D721Med (cell line): ENCODE measurements at regions not wholly inside any gene's neighbourhood (a gene's known extent, or its start where the extent isn't known, plus 50 kb on each side); places are given as distances from the start of the nearest gene placed in this dataset.

ENCODE experiments used
- DNase-seq: peaks from one replicate; pipeline ENCODE4 v3.0.0; 2011; ENCODE audit warnings: low spot score; ENCODE audit not compliant: insufficient read length
- FAIRE-seq: peaks from 2 replicates; lab custom pipeline; 2011; peaks lifted over from hg19 to GRCh38; lab: Jason Lieb, UNC
- TF ChIP-seq, protein P1 (sequence below): IDR thresholded peaks from 2 replicates; pipeline ENCODE4 v1.5.1; 2012; ENCODE audit warnings: mild to moderate bottlenecking, control low read depth; ENCODE audit not compliant: insufficient read depth; ENCODE audit errors: missing control alignments

DNA sequence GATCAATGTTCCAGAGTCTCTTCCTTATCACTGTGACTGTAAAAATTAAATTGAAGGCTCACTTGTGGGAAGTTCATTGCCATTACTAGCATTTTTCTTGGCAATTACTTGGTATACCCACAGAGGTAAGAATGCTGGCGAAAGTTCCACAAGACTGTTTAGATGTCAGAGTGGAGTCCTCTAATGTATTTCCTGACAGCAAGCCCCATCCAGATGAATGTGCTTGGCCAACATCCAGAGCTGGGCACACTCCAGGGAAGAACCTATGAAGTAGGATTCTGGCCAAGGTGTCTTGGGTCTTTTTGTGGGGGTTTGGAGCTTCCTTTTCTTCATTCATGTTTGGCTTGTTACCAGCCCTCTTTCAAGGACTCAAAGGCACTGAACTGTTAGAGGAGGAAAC, 473.6 kb downstream of the DMAC1 start:
- no peak for DNase-seq
- TF ChIP-seq, protein P1, sequence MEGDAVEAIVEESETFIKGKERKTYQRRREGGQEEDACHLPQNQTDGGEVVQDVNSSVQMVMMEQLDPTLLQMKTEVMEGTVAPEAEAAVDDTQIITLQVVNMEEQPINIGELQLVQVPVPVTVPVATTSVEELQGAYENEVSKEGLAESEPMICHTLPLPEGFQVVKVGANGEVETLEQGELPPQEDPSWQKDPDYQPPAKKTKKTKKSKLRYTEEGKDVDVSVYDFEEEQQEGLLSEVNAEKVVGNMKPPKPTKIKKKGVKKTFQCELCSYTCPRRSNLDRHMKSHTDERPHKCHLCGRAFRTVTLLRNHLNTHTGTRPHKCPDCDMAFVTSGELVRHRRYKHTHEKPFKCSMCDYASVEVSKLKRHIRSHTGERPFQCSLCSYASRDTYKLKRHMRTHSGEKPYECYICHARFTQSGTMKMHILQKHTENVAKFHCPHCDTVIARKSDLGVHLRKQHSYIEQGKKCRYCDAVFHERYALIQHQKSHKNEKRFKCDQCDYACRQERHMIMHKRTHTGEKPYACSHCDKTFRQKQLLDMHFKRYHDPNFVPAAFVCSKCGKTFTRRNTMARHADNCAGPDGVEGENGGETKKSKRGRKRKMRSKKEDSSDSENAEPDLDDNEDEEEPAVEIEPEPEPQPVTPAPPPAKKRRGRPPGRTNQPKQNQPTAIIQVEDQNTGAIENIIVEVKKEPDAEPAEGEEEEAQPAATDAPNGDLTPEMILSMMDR: no peak
- FAIRE-seq: no peak

DNA sequence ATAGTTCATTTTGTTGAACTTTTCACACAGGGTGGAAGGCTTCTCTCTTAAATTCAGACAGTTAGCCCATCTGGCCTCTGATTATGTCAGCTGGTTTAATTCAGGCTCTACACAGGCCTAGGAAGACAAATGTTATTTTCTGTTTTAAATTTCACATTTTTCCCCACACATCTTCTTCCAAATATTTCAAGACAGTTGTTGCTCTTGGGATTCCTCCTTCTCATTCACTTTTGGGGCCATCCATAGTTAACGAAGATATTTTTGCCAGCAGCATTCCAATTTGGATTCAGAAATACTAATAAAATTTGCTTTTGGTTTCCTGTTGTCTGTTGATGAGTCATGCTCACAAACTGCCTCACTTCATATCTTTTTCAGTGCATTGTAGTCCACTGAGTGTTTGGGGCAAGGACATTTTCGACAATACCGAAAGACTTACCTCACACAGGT, 475.4 kb downstream of the DMAC1 start:
- TF ChIP-seq, protein P1: no peak
- no peak for DNase-seq
- no peak for FAIRE-seq

DNA sequence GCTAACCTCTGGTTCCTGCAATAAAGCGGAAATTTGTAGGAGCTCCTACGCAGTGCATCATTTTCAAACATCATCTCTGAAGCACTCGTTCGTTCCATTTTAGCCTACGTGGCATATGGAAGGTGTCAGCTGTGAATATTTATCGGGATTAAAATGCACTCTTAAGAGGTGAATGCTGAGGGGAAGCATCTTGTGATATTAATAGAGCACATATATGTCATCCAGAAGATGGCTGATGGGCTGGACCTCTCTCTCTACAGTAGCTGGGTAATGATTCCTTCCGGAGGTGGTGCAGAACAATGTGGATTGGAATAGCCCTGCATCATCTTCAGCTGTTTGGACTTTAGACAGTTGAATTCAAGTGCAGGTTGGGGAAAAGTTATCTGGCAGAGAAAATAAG, 478.7 kb downstream of the DMAC1 start:
- FAIRE-seq: no peak

DNA sequence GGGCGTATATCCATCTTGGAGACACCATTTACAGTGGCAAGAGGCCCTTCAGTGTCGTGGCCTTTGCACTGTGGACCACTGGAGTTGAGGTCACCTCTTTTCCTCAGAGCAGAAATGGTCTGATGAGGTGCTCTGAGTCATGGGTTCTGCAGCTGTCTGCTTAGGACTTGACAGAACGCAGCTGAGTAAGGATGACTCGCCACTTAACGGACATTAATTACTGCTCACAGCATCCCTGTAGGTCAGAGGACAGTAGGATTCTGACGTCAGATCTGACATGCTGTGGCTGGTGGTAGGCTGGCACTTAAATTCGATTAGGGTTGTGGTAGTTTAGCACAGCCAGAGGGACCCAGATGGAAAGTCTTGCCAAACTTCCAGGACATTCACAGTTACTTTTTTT, 479.4 kb downstream of the DMAC1 start:
- DNase-seq (no peak), FAIRE-seq (no peak)
- TF ChIP-seq, protein P1: no peak

More for the DNA sequence above, 478.7 kb downstream of the DMAC1 start:
- TF ChIP-seq, protein P1: no peak
- DNase-seq: no peak

DNA sequence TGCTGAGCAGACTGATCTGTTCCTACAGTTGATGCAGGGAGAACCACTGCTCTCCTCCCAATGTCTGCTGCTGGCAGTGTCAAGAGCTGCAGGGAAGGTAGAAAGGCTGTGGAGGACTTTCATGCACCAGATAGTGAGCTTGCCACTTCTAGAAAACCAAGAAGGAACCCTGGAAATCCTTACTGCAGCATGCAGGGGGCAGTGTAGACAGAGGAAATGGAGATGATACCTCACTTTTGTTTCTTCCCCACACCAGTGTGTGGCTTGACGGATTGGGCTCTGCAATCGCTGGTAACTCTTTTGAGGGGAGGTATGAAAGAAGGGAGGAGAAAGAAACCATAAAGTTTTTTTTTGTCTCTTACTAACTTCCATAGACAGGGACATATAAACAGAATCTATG, 480.7 kb downstream of the DMAC1 start:
- no peak for FAIRE-seq
- TF ChIP-seq, protein P1: no peak
- DNase-seq: no peak

DNA sequence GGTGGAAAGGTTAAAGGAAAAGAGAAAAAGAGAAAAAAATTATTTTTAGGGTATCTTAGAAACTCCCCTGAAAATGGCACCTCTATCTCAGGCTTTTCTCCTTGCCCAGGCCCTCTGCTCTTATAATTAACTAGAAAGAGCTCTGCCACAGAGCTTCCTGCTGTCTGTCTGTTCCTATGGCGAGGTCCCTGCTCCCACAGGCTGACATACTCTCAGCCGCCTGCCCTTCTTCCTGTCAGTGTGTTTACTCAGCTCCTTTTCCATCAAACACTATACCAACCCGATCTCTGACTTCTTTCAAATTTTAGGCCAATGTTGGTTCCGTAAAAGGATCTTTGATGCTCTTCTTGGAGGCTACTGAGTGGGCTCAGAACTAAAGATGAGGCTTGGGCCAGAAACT, 482.6 kb downstream of the DMAC1 start:
- DNase-seq: no peak
- TF ChIP-seq, protein P1: no peak
- no peak for FAIRE-seq

DNA sequence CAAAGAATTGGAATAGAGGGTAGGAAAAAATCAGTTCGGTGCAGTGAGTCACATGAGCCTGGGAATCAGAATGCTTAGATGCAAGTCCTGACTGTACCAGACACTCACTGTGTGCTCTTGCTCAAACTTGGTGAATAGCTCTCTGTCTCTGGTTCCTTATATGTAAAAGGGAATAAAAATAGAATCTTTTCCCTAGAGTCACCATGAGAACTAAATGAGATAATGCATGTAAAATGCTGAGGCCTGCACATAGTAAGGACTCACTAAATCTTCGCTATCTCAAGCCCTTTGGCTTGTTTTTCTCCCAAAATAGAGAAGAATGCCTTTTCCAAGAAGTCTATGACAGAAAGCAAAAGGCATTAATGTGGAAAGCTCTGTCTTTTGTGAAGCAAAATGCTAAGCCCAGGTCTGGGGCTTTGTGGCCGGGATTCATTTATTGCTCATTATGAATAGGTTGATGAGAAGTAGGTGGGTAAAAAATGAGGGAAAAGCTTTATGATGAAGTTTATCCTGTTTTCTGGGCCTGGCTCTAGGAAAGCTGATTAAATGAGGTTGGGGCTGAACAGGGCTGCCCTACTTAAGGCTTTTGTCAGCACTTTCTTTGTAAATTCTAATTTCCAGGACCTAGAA, 483.3 kb downstream of the DMAC1 start:
- DNase-seq (no peak), FAIRE-seq (no peak)
- TF ChIP-seq, protein P1: no peak
